ENCODE measurements at regions not wholly inside any gene's neighbourhood (a gene's known extent, or its start where the extent isn't known, plus 50 kb on each side); places are given as distances from the start of the nearest gene placed in this dataset.

DNA sequence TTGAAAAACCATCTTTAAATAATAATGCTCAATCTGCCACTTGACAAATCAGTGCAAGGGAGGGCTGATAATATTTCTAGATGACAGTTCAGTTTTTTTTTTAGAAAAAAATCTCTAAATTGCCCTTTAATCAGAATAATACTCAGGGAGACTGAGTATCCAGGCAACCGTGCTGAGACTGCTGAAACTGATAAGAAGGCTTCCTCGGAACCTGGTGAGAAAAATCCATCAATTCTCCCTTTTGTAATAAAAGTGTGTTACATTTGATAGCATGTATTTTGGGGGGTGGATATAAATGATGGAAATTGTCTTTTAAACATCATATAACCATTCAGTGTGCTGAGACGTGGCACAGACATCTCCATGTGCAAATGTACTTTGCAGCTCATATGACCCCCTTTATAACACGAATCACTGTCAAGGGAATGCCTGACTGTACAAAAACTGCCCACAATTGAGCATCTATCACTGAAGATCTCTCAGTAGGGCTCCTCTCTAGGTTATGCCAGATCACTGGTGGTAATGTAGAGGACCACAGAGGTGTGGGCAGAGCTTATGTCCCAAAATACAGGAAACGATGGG, 491.1 kb upstream of the ADARB2 start:
- no peaks in the 10 kb centered on the region for H3K9me3 ChIP-seq (ENCODE audit: control insufficient read depth, low read depth, low read length)
- H2BK120ac ChIP-seq (ENCODE audit: low read depth, low read length, poor library complexity, severe bottlenecking) = no peak overlapping the region
- H3K14ac ChIP-seq (ENCODE audit: insufficient read depth, low read length) = no peak overlapping the region
- no peak for DNase-seq
- no peaks in the 10 kb centered on the region for H3K79me2 ChIP-seq (ENCODE audit: insufficient read depth, low read length)
- H3K4me2 ChIP-seq (ENCODE audit: insufficient read depth, insufficient read length, low read length) = no peak overlapping the region
- H4K91ac ChIP-seq (ENCODE audit: insufficient read length, low read depth, low read length) = no peak overlapping the region
- H3K79me1 ChIP-seq (ENCODE audit: insufficient read depth, low read depth, low read length, poor library complexity, severe bottlenecking) = no peaks in the 10 kb centered on the region
- H3K4me1 ChIP-seq (ENCODE audit: insufficient read depth, low read length) = no peaks in the 10 kb centered on the region
- H3K27me3 ChIP-seq (ENCODE audit: insufficient read depth, low read length) = no peaks in the 10 kb centered on the region
- H3K56ac ChIP-seq (ENCODE audit: insufficient read length, low read depth, low read length) = no peak overlapping the region
- no CpG with 5 or more reads among the region's 5 CpGs for WGBS (ENCODE audit: extremely low coverage, insufficient read length, low lambda C conversion rate)
- H3K4me1 Mint-ChIP-seq = no peaks in the 10 kb centered on the region
- H3K4ac ChIP-seq (ENCODE audit: low read depth, low read length) = no peak overlapping the region
- H2BK12ac ChIP-seq (ENCODE audit: insufficient read length, low read depth, low read length) = no peak overlapping the region
- H2AFZ ChIP-seq (ENCODE audit: low read length) = no peak overlapping the region
- no peak overlapping the region for H3K18ac ChIP-seq (ENCODE audit: insufficient read length, low read depth, low read length)
- no peak overlapping the region for H2BK15ac ChIP-seq (ENCODE audit: low read depth, low read length)
- no peak overlapping the region for H3T11ph ChIP-seq (ENCODE audit: low read length)
- no peaks in the 10 kb centered on the region for H3K36me3 Mint-ChIP-seq (ENCODE audit: insufficient read depth in 1 of 3, low read depth in 3 of 3)
- H3K27me3 Mint-ChIP-seq (ENCODE audit: low read depth) = no peaks in the 10 kb centered on the region
- H3K9ac ChIP-seq (ENCODE audit: extremely low read depth, insufficient read length, low read length) = no peak overlapping the region
- no peak overlapping the region for H2BK5ac ChIP-seq (ENCODE audit: insufficient read length, low read length)
- H3K23ac ChIP-seq (ENCODE audit: insufficient read length, low read depth, low read length) = no peak overlapping the region
- H2BK20ac ChIP-seq (ENCODE audit: low read depth, low read length, poor library complexity, severe bottlenecking) = no peak overlapping the region
- TF ChIP-seq CTCF (conservative IDR thresholded peaks at IDR 0.05) = no peak
- H4K8ac ChIP-seq (replicated peaks; ENCODE audit: insufficient read length, low read depth, low read length) = no peak overlapping the region
- no peak overlapping the region for H2AK5ac ChIP-seq (ENCODE audit: insufficient read length, low read length)
- no peak overlapping the region for H3K27ac ChIP-seq (ENCODE audit: insufficient read length, low read depth, low read length)
- no peak overlapping the region for H3K4me3 Mint-ChIP-seq
- H3K23me2 ChIP-seq (ENCODE audit: insufficient read length, low read depth, low read length, poor library complexity, severe bottlenecking) = no peaks in the 10 kb centered on the region
- H4K20me1 ChIP-seq (ENCODE audit: control insufficient read depth, insufficient read depth, insufficient read length) = no peaks in the 10 kb centered on the region
- no peak overlapping the region for H3K27ac Mint-ChIP-seq
- 0 out of 5 replicates have a peak, but pooled peaks cover 0 to 2% of the 10 kb centered on the region in 2 experiments for H3K9me3 Mint-ChIP-seq
- no peak overlapping the region for H4K5ac ChIP-seq (ENCODE audit: insufficient read length, low read depth, low read length)
